ENCODE measurements at regions not wholly inside any gene's neighbourhood (a gene's known extent, or its start where the extent isn't known, plus 50 kb on each side); places are given as distances from the start of the nearest gene placed in this dataset.

- DNase-seq, result no peak
Measured at GRCh38 chr4:38230821-38231563, 270.8 kb downstream of the PTTG2 start.

GRCh38 chr4:38231626-38232025 is 271.4 kb downstream of the PTTG2 start:
- DNase-seq, result no peak

GRCh38 chr4:38232741-38233140 is 272.5 kb downstream of the PTTG2 start:
- no peak for DNase-seq

GRCh38 chr4:38233727-38234480 is 273.7 kb downstream of the PTTG2 start:
- DNase-seq, result no peak

GRCh38 chr4:38235354-38235753 is 275.2 kb downstream of the PTTG2 start:
- no peak for DNase-seq

- DNase-seq, result no peak
Measured at GRCh38 chr4:38236003-38236402, 275.8 kb downstream of the PTTG2 start.

GRCh38 chr4:38236503-38236902 is 276.3 kb downstream of the PTTG2 start:
- DNase-seq, result no peak

- DNase-seq, result no peak
Measured at GRCh38 chr4:38237139-38237538, 276.9 kb downstream of the PTTG2 start.

GRCh38 chr4:38241541-38241940 is 281.3 kb downstream of the PTTG2 start:
- no peak for DNase-seq

- DNase-seq, result no peak
Measured at GRCh38 chr4:38242101-38242500, 281.9 kb downstream of the PTTG2 start.

GRCh38 chr4:38242822-38243387 is 282.7 kb downstream of the PTTG2 start:
- no peak for DNase-seq

GRCh38 chr4:38243388-38244053 is 283.3 kb downstream of the PTTG2 start:
- DNase-seq, result no peak

- DNase-seq, result no peak
Measured at GRCh38 chr4:38254825-38255224, 294.6 kb downstream of the PTTG2 start.

- no peak for DNase-seq
Measured at GRCh38 chr4:38255572-38255971, 295.4 kb downstream of the PTTG2 start.

GRCh38 chr4:38266616-38267015 is 306.4 kb downstream of the PTTG2 start:
- no peak for DNase-seq

GRCh38 chr4:38268108-38268820 is 308.1 kb downstream of the PTTG2 start:
- no peak for DNase-seq

- DNase-seq, result no peak
Measured at GRCh38 chr4:38268837-38269236, 308.6 kb downstream of the PTTG2 start.

- no peak for DNase-seq
Measured at GRCh38 chr4:38273407-38273806, 313.2 kb downstream of the PTTG2 start.

GRCh38 chr4:38275331-38276100 is 315.3 kb downstream of the PTTG2 start:
- no peak for DNase-seq

GRCh38 chr4:38278255-38278654 is 318.1 kb downstream of the PTTG2 start:
- no peak for DNase-seq

- no peak for DNase-seq
Measured at GRCh38 chr4:38279077-38279476, 318.9 kb downstream of the PTTG2 start.
